Stimulated activated CD8-positive, alpha-beta memory T cell treated with anti-CD3 and anti-CD28 coated beads, Interleukin-4, amount 100 ng/mL, for 48 hours (primary cell): ENCODE measurements at regions not wholly inside any gene's neighbourhood (a gene's known extent, or its start where the extent isn't known, plus 50 kb on each side); places are given as distances from the start of the nearest gene placed in this dataset.
"Not testable (repeated sequence)": the region's sequence is repeated elsewhere in the genome, so short reads cannot be mapped to it uniquely, and the experiment has no call there.

ENCODE experiments used
- DNase-seq: peaks from one replicate; pipeline ENCODE4 v3.0.0-alpha.2; 2020

GRCh38 chr5:66425842-66426241, 170.4 kb upstream of the MAST4 start:
- DNase-seq: no peak

- no peak for DNase-seq
Measured at GRCh38 chr5:66426259-66427138, 169.7 kb upstream of the MAST4 start.

- no peak for DNase-seq
Measured at GRCh38 chr5:66427139-66427442, 169.1 kb upstream of the MAST4 start.

GRCh38 chr5:66436721-66437120, 159.5 kb upstream of the MAST4 start:
- no peak for DNase-seq

- DNase-seq: no peak
Measured at GRCh38 chr5:66438087-66438486, 158.1 kb upstream of the MAST4 start.

- no peak for DNase-seq
Measured at GRCh38 chr5:66438696-66439095, 157.5 kb upstream of the MAST4 start.

GRCh38 chr5:66440202-66440680, 156.0 kb upstream of the MAST4 start:
- DNase-seq: peak; percentile 47

- DNase-seq: no peak
Measured at GRCh38 chr5:66441351-66441750, 154.8 kb upstream of the MAST4 start.

- no peak for DNase-seq
Measured at GRCh38 chr5:66442951-66443445, 153.2 kb upstream of the MAST4 start.

- DNase-seq: no peak
Measured at GRCh38 chr5:66443462-66444130, 152.6 kb upstream of the MAST4 start.

GRCh38 chr5:66448070-66448469, 148.1 kb upstream of the MAST4 start:
- DNase-seq: not testable (repeated sequence)

- no peak for DNase-seq
Measured at GRCh38 chr5:66450237-66450636, 146.0 kb upstream of the MAST4 start.

- no peak for DNase-seq
Measured at GRCh38 chr5:66450988-66451387, 145.2 kb upstream of the MAST4 start.

- DNase-seq: no peak
Measured at GRCh38 chr5:66452109-66452508, 144.1 kb upstream of the MAST4 start.

- no peak for DNase-seq
Measured at GRCh38 chr5:66454186-66455078, 141.8 kb upstream of the MAST4 start.

- DNase-seq: no peak
Measured at GRCh38 chr5:66459728-66460127, 136.5 kb upstream of the MAST4 start.

- no peak for DNase-seq
Measured at GRCh38 chr5:66467564-66467963, 128.6 kb upstream of the MAST4 start.

GRCh38 chr5:66469684-66470083, 126.5 kb upstream of the MAST4 start:
- DNase-seq: no peak

GRCh38 chr5:66472010-66472409, 124.2 kb upstream of the MAST4 start:
- DNase-seq: no peak

GRCh38 chr5:66475731-66476130, 120.5 kb upstream of the MAST4 start:
- DNase-seq: no peak

GRCh38 chr5:66477596-66477995, 118.6 kb upstream of the MAST4 start:
- no peak for DNase-seq

GRCh38 chr5:66494437-66494836, 101.8 kb upstream of the MAST4 start:
- DNase-seq: peak; percentile 42

- DNase-seq: no peak
Measured at GRCh38 chr5:66498791-66499207, 97.4 kb upstream of the MAST4 start.
